GM18951 (cell line): ENCODE measurements at regions not wholly inside any gene's neighbourhood (a gene's known extent, or its start where the extent isn't known, plus 50 kb on each side); places are given as distances from the start of the nearest gene placed in this dataset.

Source experiments
- POLR2A ChIP-seq: IDR thresholded peaks from 4 replicates; pipeline ENCODE4 v1.6.1; 2011; ENCODE audit warnings: mild to moderate bottlenecking; ENCODE audit not compliant: insufficient read length, insufficient read depth; ENCODE audit errors: extremely low read depth
- in situ Hi-C: fragments of 300-500 bp; cut with MboI; formaldehyde crosslinking; loops from one replicate; pipeline ENCODE4 v1.12.0; 2022; ENCODE audit warnings: low sequenced_read_pairs, mixed read lengths, inconsistent platforms; ENCODE audit not compliant: unreplicated experiment

DNA sequence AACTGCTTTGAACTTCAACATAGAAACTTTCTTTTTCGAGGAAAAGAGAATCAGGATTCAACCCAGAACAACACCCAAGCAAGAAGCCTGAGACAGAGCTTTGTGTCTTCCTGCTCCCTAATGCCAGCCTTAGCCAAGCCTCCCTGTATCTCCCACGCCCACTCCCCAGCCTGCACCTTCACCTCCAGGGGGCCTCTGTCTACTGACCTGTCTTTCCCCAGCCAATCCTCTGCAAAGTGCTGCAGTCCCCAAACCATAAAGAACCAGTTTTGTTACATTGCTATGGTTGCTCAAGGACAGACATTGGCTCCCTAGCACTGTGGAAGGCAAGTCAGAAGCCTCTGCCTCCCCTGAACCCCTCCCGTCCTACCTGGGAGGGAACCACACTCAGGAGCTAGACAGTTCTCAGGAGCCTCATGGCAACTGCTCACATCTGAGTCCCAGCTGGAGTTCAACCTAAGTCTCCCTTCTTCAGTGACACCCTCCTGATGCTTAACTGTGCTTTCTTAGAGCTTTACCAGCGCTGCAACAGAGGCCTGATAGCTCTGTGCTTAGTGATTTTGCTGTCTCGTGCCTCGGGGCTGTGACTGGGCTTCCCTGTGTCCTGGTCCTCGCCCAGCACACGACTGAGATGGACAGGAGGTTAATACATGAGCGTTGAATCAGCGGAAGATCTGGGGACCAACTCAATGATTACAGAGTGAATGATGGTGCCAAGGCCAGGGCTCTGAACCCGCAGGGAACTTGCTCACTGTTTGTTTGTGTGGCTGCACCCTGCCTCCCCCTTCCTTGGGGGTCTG, 101.5 kb upstream of the DUSP22 start:
- no peak for TF ChIP-seq POLR2A

DNA sequence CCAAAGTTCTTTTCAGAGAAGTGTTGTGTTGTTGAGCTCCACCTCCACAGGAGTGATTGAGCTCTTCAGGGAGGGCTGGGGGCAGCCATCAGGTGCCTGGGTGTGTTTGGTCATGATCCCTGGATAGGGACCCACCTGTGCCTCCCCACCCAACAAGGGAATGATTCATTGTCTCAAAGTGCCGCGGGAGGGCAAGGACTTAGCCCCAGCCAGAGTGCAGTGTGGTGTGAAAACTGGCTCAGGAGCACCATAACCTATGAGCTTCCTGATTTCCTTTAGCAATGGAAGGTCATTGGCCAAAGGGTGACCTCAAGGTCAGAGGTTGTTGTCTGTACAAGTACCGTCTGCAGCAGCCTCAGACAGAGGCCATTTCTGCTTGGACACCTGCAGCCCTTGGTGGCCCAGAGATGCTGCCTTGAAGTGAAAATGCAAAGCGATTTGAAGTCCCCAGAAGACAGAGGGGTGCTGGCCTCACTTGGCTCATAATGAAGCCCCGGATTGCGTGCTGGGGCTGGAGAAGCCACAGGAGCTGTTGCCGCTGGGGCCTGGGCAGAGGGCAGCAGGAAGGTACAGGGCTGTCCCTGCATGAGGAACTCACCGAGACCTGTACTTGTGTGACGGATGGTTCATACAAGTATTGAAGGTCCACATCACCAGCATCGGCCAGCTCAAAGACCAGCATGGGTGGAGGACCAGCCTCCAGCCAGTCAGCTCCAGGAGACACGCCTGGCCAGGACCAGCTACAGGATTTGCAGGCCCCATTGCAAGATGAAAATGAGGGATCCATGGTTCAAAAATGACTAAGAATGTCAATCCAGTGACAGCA, 100.6 kb upstream of the DUSP22 start:
- no peak for TF ChIP-seq POLR2A
- in situ Hi-C loops = loop anchor here (5.0 kb wide), 1 partner anchor 36 kb away; no protein-coding TSS in a partner anchor

More for the DNA sequence above, 101.5 kb upstream of the DUSP22 start:
- in situ Hi-C loops = loop anchor here (5.0 kb wide), 1 partner anchor 37 kb away; no protein-coding TSS in a partner anchor

DNA sequence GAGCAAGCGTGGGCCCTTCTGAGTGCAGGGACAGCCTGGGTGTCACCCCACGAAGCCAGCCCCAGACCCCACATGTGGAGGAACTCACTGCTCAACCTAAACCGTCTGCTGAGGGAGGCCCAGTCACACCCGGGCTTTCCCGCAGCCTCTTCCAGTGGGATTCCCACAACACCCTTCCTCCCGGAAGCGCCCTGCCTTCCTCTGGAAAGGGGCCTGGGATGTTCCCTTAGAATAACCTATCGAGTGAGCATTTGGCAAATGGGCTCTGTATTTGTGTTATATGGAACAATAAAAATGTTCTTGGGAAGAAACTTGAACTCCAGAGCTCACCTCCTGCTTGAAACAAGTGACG, 100.0 kb upstream of the DUSP22 start:
- in situ Hi-C loops = loop anchor here (5.0 kb wide), 1 partner anchor 35 kb away; no protein-coding TSS in a partner anchor
- TF ChIP-seq POLR2A = no peak

DNA sequence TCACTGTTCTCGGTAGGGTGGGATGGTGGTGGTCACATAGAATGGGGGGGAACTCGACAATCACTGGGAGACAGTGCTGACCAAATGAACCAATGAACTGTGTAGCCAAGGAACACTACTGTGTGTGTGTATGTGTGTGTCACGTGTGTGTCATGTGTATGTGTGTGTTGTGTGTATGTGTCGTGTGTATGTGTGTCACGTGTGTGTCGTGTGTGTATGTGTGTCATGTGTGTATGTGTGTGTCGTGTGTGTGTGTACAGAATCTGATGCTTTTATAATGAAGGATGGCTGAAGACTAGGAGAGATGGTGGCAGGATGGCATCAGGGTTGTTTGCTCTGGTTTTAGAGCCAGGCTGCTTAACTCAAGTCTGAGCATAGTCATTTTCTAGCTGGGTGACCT, 99.1 kb upstream of the DUSP22 start:
- no peak for TF ChIP-seq POLR2A
- in situ Hi-C loops = loop anchor here (5.0 kb wide), 1 partner anchor 34 kb away; no protein-coding TSS in a partner anchor

DNA sequence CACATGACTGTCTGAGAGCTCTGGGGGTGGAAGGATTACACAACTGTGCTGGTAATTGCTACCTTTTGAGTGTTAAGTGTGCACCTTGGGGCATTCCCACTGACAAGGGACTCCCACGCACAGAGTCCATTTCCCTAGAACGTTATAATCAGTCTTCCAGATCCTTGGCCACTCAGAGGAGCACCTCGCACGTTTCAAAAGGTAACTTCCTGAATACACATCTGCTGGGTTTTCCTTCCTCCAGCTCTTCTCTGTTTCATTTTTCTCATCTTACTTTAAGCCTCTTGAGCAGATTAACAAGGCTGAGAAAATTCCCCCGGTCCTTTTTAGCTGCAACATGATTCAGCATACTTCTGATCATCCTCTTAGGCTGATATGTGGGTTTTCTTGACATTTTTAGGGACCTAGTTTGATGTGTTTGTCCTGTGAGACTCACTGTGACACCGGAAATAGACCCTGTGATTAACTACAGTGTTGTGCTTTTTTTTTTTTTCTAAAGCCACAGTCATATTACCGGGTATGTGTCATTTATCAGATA, 98.4 kb upstream of the DUSP22 start:
- in situ Hi-C loops = loop anchor here (5.0 kb wide), 1 partner anchor 33 kb away; no protein-coding TSS in a partner anchor
- no peak for TF ChIP-seq POLR2A

DNA sequence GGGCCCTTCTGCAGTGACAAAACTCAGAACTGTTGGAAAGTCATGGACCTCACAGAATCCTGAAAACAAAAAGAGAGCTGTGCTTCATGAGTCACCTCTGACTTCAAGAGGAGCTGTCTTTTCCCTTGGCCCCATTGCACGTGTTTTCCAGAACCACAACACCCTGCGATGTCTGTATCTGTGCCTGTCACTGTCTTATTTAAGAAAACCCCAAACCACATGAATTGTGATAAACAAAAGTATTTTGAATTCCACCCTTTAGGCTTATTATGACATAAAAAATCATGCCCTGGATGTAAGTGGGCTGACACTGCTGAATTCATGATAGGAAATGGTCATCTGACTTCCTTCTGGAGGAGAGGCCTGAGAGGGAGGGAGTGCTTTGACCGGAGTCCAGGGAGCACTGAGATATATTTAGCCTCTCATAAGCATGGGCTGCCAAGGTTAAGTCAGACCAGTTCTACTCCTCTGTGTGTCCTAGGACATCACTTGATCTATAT, 96.4 kb upstream of the DUSP22 start:
- in situ Hi-C loops = no loop called here
- no peak for TF ChIP-seq POLR2A

DNA sequence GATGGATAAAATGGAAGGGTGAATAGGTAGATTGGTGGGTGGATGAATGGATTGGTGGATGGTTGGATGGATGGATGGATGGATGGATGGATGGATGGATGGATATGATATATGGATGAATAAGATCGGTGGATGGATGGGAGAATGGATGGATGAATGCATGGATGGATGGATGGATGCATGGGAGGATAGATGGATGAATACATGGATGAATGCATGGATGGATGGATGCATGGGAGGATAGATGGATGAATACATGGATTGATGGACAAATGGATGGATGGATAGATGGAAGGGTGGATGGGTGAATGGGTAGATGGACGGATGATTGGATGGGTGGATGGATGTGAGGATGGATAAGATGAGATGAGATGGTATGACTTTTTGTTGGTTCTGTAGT, 95.7 kb upstream of the DUSP22 start:
- in situ Hi-C loops = no loop called here
- no peak for TF ChIP-seq POLR2A

DNA sequence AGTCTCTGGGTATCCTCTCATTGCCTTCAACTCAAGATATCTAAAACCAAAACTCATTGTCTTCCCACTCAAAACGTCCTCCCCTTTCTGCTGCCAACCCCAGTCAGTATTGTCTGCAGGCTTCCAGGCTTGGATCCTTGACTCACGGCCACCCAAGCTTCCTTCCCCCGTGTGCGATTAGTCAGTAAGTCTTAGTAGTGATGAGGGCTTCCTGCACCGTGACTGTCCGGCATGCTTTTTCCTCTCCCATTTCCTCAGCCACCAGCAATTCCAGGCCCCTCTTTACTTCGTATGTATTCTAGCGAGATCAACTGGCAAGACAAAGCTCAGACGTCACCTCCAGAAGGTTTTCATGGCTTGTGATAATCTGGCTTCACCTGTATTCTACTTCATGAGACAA, 88.6 kb upstream of the DUSP22 start:
- no peak for TF ChIP-seq POLR2A
- in situ Hi-C loops = no loop called here

DNA sequence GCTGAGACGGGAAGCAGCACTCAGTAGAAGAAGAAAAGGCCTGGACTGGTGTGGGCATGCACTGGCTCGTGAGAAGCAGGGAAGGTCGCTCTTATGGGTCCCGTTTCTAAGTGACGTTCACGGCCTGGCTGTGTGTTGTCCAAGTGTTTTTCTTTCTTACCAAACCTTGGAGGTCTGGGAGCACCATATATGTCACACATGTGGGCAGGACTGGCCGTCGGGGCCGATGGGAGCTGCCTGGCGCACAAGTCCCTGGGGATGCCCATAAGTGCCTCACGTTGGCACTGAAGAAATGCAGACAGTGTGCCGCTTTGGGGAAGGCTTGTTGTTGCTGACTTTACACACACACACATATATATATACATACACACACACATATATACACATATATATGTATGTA, 86.0 kb upstream of the DUSP22 start:
- in situ Hi-C loops = no loop called here
- TF ChIP-seq POLR2A = no peak

DNA sequence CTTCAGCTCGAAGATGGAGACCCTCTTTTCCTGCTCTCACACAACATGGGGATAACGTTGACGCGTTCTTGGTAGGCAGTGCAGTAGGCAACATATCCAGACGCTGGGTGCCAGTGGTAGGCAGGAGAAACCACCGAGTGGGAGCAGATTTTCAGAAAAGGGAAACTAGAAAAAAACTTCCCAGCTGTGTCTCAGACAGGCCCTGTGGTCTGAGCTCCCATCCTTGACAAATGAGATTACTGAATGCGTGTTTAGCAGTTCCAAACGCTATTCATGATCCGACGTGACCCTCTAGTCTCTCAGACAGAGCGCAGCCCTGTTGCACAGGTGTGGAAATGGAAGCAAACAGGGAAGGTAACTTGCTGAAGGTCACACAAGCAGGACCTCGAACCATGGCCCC, 83.9 kb upstream of the DUSP22 start:
- in situ Hi-C loops = no loop called here
- no peak for TF ChIP-seq POLR2A

DNA sequence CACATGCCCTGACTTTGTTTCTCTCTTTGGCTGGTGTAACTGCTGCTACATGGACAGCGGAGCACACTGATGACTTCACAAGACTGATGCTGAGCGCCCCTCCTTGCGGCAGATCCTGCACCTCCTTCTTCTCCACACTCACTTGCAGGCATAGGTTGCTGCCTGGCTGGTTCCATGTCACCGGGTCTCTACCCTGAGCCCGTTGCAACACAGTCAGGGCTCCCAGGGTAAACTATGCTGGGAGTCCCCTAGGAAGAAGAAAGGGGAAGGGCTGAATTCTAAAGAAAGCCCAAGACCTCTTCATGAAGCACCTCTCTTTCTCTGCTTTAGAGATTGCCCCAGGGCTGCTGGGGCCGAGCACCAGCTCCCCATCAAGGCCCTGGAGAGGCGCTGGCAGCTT, 83.3 kb upstream of the DUSP22 start:
- no peak for TF ChIP-seq POLR2A
- in situ Hi-C loops = no loop called here

DNA sequence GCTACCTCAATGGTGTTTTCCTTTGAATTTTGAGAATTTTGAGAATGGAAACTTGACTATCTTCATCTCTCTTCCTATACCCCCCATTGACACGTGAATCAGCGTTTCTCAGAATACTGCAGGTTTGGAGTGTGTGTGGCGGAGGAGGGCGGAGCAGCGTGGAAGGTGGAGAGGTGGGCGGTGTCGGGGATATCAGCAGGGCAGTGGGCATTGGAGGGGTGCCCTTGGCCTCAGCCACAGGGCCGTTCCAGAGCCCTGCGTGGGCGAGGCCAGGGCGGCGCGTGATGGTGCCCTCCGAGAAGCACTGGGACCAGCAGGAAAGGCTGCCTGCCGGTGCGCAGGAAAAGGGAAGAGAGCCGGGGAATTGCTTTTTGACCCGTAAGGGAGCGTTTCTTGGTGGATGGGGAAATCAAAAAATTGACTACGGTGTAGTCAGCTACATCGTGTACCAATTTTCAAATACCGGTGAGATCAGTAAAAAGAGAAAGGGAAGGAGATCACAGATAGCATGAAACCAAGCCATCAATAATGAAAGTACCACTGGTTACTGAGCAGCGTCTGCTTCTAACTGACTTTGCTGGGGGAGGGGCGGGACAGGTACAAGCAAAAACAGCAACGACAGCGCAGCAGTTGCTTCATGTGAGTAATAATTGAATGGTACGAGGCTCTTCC, 82.7 kb upstream of the DUSP22 start:
- no peak for TF ChIP-seq POLR2A
- in situ Hi-C loops = no loop called here

DNA sequence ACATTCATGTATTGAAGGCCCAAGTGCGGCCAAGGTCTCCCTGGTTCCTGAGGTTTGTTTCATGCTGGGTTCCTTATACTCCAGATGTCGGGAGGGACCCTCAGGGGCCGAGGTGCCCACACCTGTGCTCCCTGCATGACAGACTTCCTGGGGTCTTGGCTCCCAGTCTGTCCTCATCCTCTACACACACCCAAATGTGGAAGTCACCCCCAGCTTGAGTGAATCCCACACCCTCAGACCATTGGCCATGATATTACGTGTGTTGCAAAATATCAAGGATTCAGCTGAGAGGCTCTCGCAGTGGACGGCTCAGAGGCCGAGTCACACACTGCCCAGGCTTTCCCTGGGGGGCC, 82.2 kb upstream of the DUSP22 start:
- no peak for TF ChIP-seq POLR2A
- in situ Hi-C loops = no loop called here
